Left forelimb (tissue), 1 donor: ENCODE measurements at regions not wholly inside any gene's neighbourhood (a gene's known extent, or its start where the extent isn't known, plus 50 kb on each side); places are given as distances from the start of the nearest gene placed in this dataset.

ENCODE experiments used
- DNase-seq: peaks from one replicate; pipeline ENCODE4 v3.0.0-alpha.2; 2018; ENCODE audit warnings: low spot score

DNA sequence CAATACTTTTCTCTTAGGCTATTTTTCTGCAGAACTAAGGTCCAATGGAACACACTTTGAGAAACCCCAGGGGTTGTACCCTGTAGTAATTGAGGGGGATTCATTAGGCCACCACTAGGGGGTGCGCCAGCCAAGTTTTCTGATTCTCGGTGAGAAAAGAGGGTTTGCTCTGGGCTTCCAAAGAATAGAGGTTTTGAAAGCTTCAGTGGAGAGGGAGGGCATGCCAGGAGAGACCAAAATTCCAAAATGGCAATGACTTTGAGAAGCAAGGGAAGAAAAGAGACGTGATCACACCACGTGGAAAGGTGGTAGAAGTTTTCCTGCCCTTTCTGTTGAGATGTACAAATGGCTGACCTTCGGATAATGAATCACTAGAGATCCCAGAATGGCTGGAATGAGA lies 323.3 kb downstream of the RPS6KC1 start:
- DNase-seq, result peak; percentile 76

DNA sequence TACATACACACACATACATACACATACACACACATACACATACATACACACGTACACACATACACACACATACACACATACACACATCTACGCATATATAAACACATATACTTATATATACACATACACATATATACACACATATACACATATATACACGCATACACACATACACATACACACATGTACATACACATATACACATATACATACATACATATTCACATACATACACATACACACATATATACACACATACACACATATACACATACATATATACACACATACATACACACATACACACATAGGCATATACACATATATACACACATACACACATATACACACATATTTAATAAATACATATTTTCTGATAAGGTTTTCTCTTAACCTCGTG lies 324.0 kb downstream of the RPS6KC1 start:
- DNase-seq, result no peak

GRCh38 chr1:213376862-213377372 lies 325.9 kb downstream of the RPS6KC1 start:
- no peak for DNase-seq

GRCh38 chr1:213380865-213381264 lies 329.8 kb downstream of the RPS6KC1 start:
- DNase-seq, result no peak

GRCh38 chr1:213381572-213382084 lies 330.6 kb downstream of the RPS6KC1 start:
- DNase-seq, result no peak

- DNase-seq, result no peak
Observed at GRCh38 chr1:213383465-213383864, 332.4 kb downstream of the RPS6KC1 start.

- DNase-seq, result no peak
Observed at GRCh38 chr1:213385201-213385600, 334.2 kb downstream of the RPS6KC1 start.

- no peak for DNase-seq
Observed at GRCh38 chr1:213385806-213386324, 334.8 kb downstream of the RPS6KC1 start.

DNA sequence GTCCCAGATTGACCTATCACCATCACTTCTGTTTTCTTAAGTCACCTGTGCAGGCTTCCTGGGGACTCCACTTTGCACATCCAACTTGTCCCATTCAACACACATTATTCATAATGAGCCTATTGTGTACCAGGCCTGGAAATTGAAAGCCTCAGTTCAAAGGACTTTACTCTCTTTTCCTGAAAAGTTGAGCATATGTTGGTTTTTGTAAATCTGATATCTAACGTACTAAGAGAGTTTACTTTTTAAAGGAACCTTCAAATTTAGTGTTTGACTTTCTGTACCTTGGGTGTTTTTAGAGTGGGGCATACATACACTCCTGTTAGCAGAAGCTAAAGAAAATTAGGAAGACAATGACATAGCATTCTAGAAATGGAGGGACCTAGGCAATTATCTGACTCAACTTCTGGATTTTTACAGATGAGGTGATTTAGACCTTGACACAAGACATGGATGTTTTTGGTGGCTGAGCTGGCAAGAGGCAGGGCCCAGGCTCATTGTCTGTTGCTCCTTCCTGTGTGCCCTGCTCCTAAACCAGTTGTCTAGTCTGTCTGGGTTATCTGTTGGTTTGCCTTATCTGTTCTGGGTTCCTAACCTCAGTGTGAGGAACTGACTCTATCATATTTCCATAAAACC lies 336.5 kb downstream of the RPS6KC1 start:
- DNase-seq, result no peak

GRCh38 chr1:213388199-213388598 lies 337.2 kb downstream of the RPS6KC1 start:
- DNase-seq, result no peak

DNA sequence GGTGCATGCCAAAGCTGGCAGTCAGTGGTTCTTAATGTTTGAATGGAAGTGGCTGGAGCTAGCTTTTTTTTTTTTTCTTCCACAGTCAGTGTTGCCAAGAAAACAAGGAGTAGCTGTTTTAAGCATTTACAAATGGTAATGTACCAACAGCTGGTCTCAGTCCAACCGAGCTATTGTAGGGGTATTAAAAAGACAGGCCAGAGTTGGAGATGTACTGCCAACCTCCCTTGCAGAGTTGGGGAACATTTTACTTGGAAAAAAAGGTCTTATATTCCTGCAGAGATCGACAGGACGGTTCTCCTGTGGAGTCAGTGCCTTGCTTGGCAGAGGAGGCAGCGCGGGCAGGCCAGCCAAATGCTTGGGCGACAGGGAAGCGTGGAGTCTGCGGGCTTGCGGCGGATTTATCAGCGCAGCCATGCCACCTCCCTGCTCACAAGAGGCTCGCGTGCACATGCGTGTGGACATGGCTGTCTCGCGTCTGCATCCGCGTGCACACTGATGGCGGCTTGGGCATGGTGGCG lies 338.1 kb downstream of the RPS6KC1 start:
- no peak for DNase-seq

DNA sequence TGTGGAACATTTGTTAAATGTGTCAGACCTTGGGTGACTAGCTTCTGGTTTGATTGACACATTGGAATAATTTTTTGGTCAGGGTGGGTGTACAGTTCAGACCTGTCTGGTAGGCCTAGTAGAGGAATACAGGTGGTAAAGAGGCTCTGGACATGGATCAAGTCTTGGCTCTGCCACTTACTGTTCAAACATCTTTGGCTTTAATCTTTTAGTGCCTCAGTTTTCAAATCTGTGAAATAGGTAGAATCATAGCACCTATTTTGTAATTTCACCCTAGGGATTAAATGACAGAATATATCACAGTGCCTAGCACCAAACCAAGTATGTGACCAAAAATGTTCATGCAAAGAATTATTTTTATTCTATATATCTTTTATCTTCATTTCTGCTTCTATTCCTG lies 340.4 kb downstream of the RPS6KC1 start:
- DNase-seq, result no peak

GRCh38 chr1:213393860-213394259 lies 342.8 kb downstream of the RPS6KC1 start:
- DNase-seq, result no peak

- no peak for DNase-seq
Observed at GRCh38 chr1:213394837-213395236, 343.8 kb downstream of the RPS6KC1 start.

DNA sequence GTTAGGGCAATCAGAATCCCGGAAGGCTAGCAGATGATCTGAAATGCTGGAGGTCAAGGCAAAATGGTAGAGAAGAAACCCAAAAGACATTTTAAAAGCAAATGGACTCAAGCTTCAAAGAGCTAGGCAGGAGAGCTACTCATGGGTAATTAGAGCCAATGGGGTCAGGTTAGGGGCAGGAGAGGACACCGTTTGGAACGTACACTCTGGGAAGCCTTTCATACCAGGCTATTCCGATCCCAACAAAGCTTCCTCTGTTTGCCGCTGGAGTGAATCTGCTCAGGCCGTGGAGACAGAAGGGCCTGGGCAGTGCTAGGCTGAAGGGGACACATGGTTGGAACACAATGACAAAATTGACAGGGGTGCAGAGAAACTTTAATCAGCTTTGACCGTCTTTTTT lies 346.6 kb downstream of the RPS6KC1 start:
- DNase-seq, result no peak

GRCh38 chr1:213399695-213400094 lies 348.7 kb downstream of the RPS6KC1 start:
- DNase-seq, result no peak

GRCh38 chr1:213409208-213409631 lies 358.2 kb downstream of the RPS6KC1 start:
- no peak for DNase-seq

- DNase-seq, result no peak
Observed at GRCh38 chr1:213409971-213410370, 358.9 kb downstream of the RPS6KC1 start.

DNA sequence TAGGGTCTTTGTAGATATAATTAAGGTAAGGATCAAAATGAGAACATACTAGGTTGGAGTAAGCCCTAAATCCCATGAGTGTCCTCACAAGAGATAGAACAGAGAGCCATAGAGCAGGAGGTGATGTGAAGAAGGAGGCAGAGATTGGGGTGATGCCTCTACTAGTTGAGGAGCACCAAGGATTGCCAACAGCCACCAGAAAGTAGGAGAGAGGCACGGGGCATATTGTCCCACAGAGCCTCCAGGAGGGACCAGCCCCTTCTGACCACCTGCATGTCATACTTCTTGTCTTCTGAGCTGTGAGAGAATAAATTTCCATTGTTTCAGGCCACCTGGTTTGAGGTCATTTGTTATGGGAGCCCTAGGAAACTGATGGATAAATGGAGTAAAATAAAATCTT lies 363.3 kb downstream of the RPS6KC1 start:
- DNase-seq, result no peak

- no peak for DNase-seq
Observed at GRCh38 chr1:213414911-213415310, 363.9 kb downstream of the RPS6KC1 start.

DNA sequence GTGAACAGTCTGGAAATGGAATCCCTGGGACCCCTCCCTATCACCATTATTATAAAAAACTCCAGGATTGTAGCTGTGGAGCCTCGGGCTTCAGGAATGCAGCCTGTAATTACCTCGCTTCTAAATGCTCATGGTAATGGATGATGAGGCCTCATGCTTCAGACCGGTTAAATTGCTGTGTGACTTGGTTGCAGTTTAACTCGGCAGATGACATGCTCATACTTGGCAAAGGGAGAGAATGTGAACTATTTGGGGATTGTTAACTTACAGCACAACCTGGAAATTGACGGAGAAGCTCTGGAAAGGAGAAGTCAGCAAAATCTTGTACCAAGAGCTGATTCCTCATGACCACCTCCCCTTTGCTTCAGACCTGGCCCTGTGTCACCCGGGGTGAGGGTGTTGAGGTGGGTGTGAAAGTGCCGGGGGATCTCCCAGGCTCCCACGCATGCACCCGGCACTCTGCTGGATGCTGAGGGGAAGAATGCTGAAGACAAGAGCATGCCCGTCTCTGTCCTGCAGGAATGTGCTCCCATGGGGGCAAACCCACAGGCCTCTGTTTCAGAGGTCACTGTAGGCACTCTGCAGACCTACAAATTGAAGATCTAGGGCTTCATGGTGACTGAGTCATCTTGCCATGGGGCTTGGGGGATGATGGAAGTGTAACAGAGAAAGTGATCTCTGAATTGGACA lies 364.8 kb downstream of the RPS6KC1 start:
- no peak for DNase-seq

GRCh38 chr1:213416461-213417224 lies 365.6 kb downstream of the RPS6KC1 start:
- DNase-seq, result no peak
